Panc1 (cell line): ENCODE measurements at regions not wholly inside any gene's neighbourhood (a gene's known extent, or its start where the extent isn't known, plus 50 kb on each side); places are given as distances from the start of the nearest gene placed in this dataset.

ENCODE experiments used
- ATAC-seq: fragments of 200-7000 bp; cut with Tn5 transposase; 2 replicates; pipeline ENCODE4 v1.9.1; 2020; ENCODE audit warnings: mild to moderate bottlenecking, moderate library complexity
- BruUV-seq: library from RNA; stranded (reverse); fragments of 400-500 nt; replicated peaks from 2 replicates; lab custom pipeline; 2021; lab: Mats Ljungman, UMichigan
- CTCF ChIA-PET: fragments of 300-600 bp; sonication (Branson Sonifier 250); formaldehyde crosslinking; loops from one replicate; lab custom pipeline; 2022; ENCODE audit warnings: antibody characterized with exemption; lab: Charles Lee
- POLR2A ChIA-PET: fragments of 300-600 bp; sonication (Branson Sonifier 250); formaldehyde crosslinking; loops from one replicate; lab custom pipeline; 2022; ENCODE audit warnings: antibody characterized with exemption; lab: Charles Lee
- DNase-seq: peaks from one replicate; pipeline ENCODE4 v3.0.0-alpha.2; 2010; ENCODE audit warnings: low read depth, low spot score
- H3K27ac ChIP-seq: 2 replicates; pipeline ENCODE4 v1.5.1; 2011; ENCODE audit warnings: mild to moderate bottlenecking, low read length, inconsistent platforms
- H3K27me3 ChIP-seq: fragments of 200-500 bp; sonication (Bioruptor generic); 2 replicates; pipeline ENCODE4 v1.6.0; 2014; ENCODE audit warnings: low read length, inconsistent platforms; ENCODE audit not compliant: control insufficient read depth, insufficient read depth
- H3K36me3 ChIP-seq: fragments of 200-500 bp; sonication (Bioruptor generic); 2 replicates; pipeline ENCODE4 v1.5.1; 2014; ENCODE audit warnings: inconsistent platforms, mild to moderate bottlenecking, low read length, moderate library complexity; ENCODE audit not compliant: control insufficient read depth, insufficient read depth
- H3K4me1 ChIP-seq: 2 replicates; pipeline ENCODE4 v1.5.1; 2011; ENCODE audit warnings: inconsistent platforms, mild to moderate bottlenecking, low read length, moderate library complexity; ENCODE audit not compliant: control insufficient read depth, insufficient read depth
- H3K4me3 ChIP-seq, 2 experiments: 2 replicates each; pipeline ENCODE4 v1.5.1; 2011 to 2012; ENCODE audit warnings: low read depth in 2 of 2, low read length in 2 of 2, mild to moderate bottlenecking in 2 of 2, inconsistent platforms in 1 of 2, moderate library complexity in 1 of 2
- H3K9me3 ChIP-seq: fragments of 200-500 bp; sonication (Bioruptor generic); 2 replicates; pipeline ENCODE4 v1.5.1; 2014; ENCODE audit warnings: low read depth, mild to moderate bottlenecking, inconsistent platforms, low read length, moderate library complexity; ENCODE audit not compliant: control insufficient read depth, insufficient read depth
- CTCF ChIP-seq: fragments of 450-650 bp; IDR thresholded peaks from 2 replicates; pipeline ENCODE4 v1.5.1; 2017; ENCODE audit warnings: mild to moderate bottlenecking
- POLR2AphosphoS5 ChIP-seq: IDR thresholded peaks from 2 replicates; pipeline ENCODE4 v1.6.1; 2012; ENCODE audit warnings: mild to moderate bottlenecking, low read depth, low read length, moderate library complexity
- REST ChIP-seq, 2 experiments: IDR thresholded peaks; 2 replicates each; pipeline ENCODE4 v1.6.1; 2011 to 2012; ENCODE audit warnings: low read depth in 2 of 2, control low read depth in 1 of 2, low read length in 1 of 2, mild to moderate bottlenecking in 1 of 2, moderate library complexity in 1 of 2; ENCODE audit not compliant: insufficient read depth in 1 of 2
- SIN3A ChIP-seq: IDR thresholded peaks from 2 replicates; pipeline ENCODE4 v1.6.1; 2012; ENCODE audit warnings: low read depth, mild to moderate bottlenecking, low read length, moderate library complexity, borderline replicate concordance; ENCODE audit not compliant: insufficient read depth
- TCF7L2 ChIP-seq: IDR thresholded peaks from 2 replicates; pipeline ENCODE4 v1.6.1; 2011; ENCODE audit warnings: mild to moderate bottlenecking, low read depth, low read length, inconsistent platforms
- in situ Hi-C: cut with HindIII; loops from 2 replicates; pipeline ENCODE4 v1.10.0; 2016; ENCODE audit warnings: low sequenced_read_pairs, low pct_unique_long_range_greater_than_20kb
- intact Hi-C: fragments of 100-400 bp; cut with micrococcal nuclease; formaldehyde crosslinking; loops from one replicate; pipeline ENCODE4 v1.10.0; 2022; ENCODE audit not compliant: unreplicated experiment

GRCh38 chr9:1575939-1576338 is 439.2 kb upstream of the SMARCA2 start:
- TF ChIP-seq SIN3A = no peak
- TF ChIP-seq POLR2AphosphoS5 = no peak
- no peak for TF ChIP-seq TCF7L2
- TF ChIP-seq CTCF = no peak
- no peak for TF ChIP-seq REST (IDR thresholded peaks at IDR 0.05; ENCODE audit: insufficient read depth in 1 of 2, low read depth in 2 of 2, low read length in 1 of 2)
- no peak for ATAC-seq
- POLR2A ChIA-PET = no interaction called here
- Histone ChIP-seq H3K27ac (no peak overlapping the region), H3K36me3 (no peaks in the 10 kb centered on the region), H3K4me3 (no peak overlapping the region), H3K4me1 (no peaks in the 10 kb centered on the region), H3K9me3 (no peaks in the 10 kb centered on the region), H3K27me3 (no peaks in the 10 kb centered on the region)
- in situ Hi-C loops (no loop called here), intact Hi-C loops (no loop called here)
- DNase-seq = no peak
- BruUV-seq = no TSS peak
- CTCF ChIA-PET = no interaction called here

- Histone ChIP-seq H3K27me3 (no peaks in the 10 kb centered on the region), H3K36me3 (no peaks in the 10 kb centered on the region), H3K4me3 (no peak overlapping the region), H3K9me3 (no peaks in the 10 kb centered on the region), H3K27ac (no peak overlapping the region), H3K4me1 (no peaks in the 10 kb centered on the region)
- TF ChIP-seq REST (IDR thresholded peaks at IDR 0.05; ENCODE audit: insufficient read depth in 1 of 2, low read depth in 2 of 2, low read length in 1 of 2) (no peak), TCF7L2 (no peak), POLR2AphosphoS5 (no peak), CTCF (no peak), SIN3A (no peak)
- ATAC-seq (no peak), DNase-seq (no peak)
- in situ Hi-C loops (no loop called here), intact Hi-C loops (no loop called here)
- BruUV-seq = no TSS peak
- CTCF ChIA-PET = no interaction called here
- POLR2A ChIA-PET = no interaction called here
Observed at GRCh38 chr9:1580215-1580614, 434.9 kb upstream of the SMARCA2 start.
